ENCODE measurements at regions not wholly inside any gene's neighbourhood (a gene's known extent, or its start where the extent isn't known, plus 50 kb on each side); places are given as distances from the start of the nearest gene placed in this dataset.

- TF ChIP-seq CTCF (conservative IDR thresholded peaks at IDR 0.05) (no peak), ZFX (IDR thresholded peaks at IDR 0.05) (no peak)
Observed at GRCh38 chr18:57953883-57954282, 90.1 kb upstream of the NEDD4L start.

Measured in C4-2B (cell line).